Fibroblast of lung (primary cell): ENCODE measurements at regions not wholly inside any gene's neighbourhood (a gene's known extent, or its start where the extent isn't known, plus 50 kb on each side); places are given as distances from the start of the nearest gene placed in this dataset.

Experiments
- DNase-seq, 2 donors: peaks; one replicate each; pipeline versions ENCODE4 v3.0.0 to v3.0.0-alpha.2; 2010; ENCODE audit warnings: low read depth in 2 of 2
- H2AFZ ChIP-seq: 2 replicates; pipeline ENCODE4 v1.5.1; 2012; ENCODE audit warnings: low read length, control low read depth, inconsistent platforms
- H3K27ac ChIP-seq: 2 replicates; pipeline ENCODE4 v1.5.1; 2011; ENCODE audit warnings: low read length, control low read depth; ENCODE audit not compliant: insufficient read depth
- H3K27me3 ChIP-seq: 2 replicates; pipeline ENCODE4 v1.5.1; 2011; ENCODE audit warnings: mild to moderate bottlenecking, low read length; ENCODE audit not compliant: control insufficient read depth, insufficient read depth
- H3K36me3 ChIP-seq: 2 replicates; pipeline ENCODE4 v1.5.1; 2011; ENCODE audit warnings: low read length; ENCODE audit not compliant: control insufficient read depth, insufficient read depth
- H3K4me1 ChIP-seq: 2 replicates; pipeline ENCODE4 v1.5.1; 2011; ENCODE audit warnings: low read length; ENCODE audit not compliant: control insufficient read depth, insufficient read depth; ENCODE audit errors: extremely low read depth
- H3K4me2 ChIP-seq: 2 replicates; pipeline ENCODE4 v1.5.1; 2011; ENCODE audit warnings: low read length, control low read depth; ENCODE audit not compliant: insufficient read depth; ENCODE audit errors: extremely low read depth
- H3K4me3 ChIP-seq, 4 experiments: fragments of 200-600 bp in 1 of 4; sonication (generic) in 1 of 4; replicated peaks in 1 of 4; 2 replicates each; pipeline ENCODE4 v1.5.1; 2011 to 2016; ENCODE audit warnings: low read length in 4 of 4, low read depth in 3 of 4, mild to moderate bottlenecking in 3 of 4, control low read depth in 2 of 4, inconsistent platforms in 1 of 4, mixed read lengths in 1 of 4; ENCODE audit not compliant: insufficient read depth in 1 of 4; ENCODE audit errors: control extremely low read depth in 1 of 4
- H3K79me2 ChIP-seq: 2 replicates; pipeline ENCODE4 v1.5.1; 2012; ENCODE audit warnings: mild to moderate bottlenecking, low read length, inconsistent platforms; ENCODE audit not compliant: control insufficient read depth, insufficient read depth
- H3K9ac ChIP-seq: 2 replicates; pipeline ENCODE4 v1.5.1; 2011; ENCODE audit warnings: mild to moderate bottlenecking, low read length, control low read depth; ENCODE audit not compliant: insufficient read depth
- H3K9me3 ChIP-seq: 2 replicates; pipeline ENCODE4 v1.5.1; 2012; ENCODE audit warnings: low read depth, low read length; ENCODE audit not compliant: control insufficient read depth, insufficient read depth
- H4K20me1 ChIP-seq: 2 replicates; pipeline ENCODE4 v1.5.1; 2011; ENCODE audit warnings: low read length; ENCODE audit not compliant: control insufficient read depth, insufficient read depth; ENCODE audit errors: extremely low read depth
- EZH2 ChIP-seq: IDR thresholded peaks from 2 replicates; pipeline ENCODE4 v1.5.1; 2012; ENCODE audit warnings: low read length, control low read depth, mild to moderate bottlenecking; ENCODE audit errors: missing control alignments
- TF ChIP-seq, protein P1 (sequence below), 2 donors: IDR thresholded peaks in 1 of 2; conservative IDR thresholded peaks in 1 of 2; 1 replicate in 1 of 2; 2 replicates in 1 of 2; pipeline ENCODE4 v1.5.1; 2011 to 2012; ENCODE audit warnings: low read length in 2 of 2, control low read depth in 1 of 2, inconsistent platforms in 1 of 2, low read depth in 1 of 2, mild to moderate bottlenecking in 1 of 2

- Histone ChIP-seq H3K9ac (no peak overlapping the region), H3K36me3 (no peaks in the 10 kb centered on the region), H3K27me3 (no peaks in the 10 kb centered on the region)
Observed at GRCh38 chr7:46115410-46115809, 194.3 kb upstream of the IGFBP3 start.

DNA sequence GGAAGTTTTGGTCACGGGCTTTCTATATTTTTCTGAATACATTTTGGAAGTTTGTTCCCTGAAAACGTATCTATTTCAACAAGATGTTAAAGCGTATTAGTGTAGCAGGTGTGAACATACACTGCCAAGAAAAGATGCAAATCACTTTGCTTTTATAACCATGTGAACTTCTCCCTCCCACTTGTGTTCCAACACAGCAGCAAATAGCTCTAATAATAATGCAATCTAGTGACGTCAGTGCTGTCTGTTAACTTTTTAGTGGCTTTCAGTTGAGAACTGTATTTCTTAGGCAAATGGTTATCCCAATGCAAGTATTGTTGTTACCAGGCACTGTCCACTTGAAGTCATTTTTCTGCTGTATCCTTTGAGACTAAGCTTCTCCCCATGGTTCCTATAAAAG, 188.4 kb upstream of the IGFBP3 start:
- no peaks in the 10 kb centered on the region for H3K4me1 ChIP-seq
- no peak overlapping the region for H3K9ac ChIP-seq
- no peak for TF ChIP-seq EZH2
- TF ChIP-seq, protein P1, sequence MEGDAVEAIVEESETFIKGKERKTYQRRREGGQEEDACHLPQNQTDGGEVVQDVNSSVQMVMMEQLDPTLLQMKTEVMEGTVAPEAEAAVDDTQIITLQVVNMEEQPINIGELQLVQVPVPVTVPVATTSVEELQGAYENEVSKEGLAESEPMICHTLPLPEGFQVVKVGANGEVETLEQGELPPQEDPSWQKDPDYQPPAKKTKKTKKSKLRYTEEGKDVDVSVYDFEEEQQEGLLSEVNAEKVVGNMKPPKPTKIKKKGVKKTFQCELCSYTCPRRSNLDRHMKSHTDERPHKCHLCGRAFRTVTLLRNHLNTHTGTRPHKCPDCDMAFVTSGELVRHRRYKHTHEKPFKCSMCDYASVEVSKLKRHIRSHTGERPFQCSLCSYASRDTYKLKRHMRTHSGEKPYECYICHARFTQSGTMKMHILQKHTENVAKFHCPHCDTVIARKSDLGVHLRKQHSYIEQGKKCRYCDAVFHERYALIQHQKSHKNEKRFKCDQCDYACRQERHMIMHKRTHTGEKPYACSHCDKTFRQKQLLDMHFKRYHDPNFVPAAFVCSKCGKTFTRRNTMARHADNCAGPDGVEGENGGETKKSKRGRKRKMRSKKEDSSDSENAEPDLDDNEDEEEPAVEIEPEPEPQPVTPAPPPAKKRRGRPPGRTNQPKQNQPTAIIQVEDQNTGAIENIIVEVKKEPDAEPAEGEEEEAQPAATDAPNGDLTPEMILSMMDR (conservative IDR thresholded peaks at IDR 0.05 in 1 of 2, IDR thresholded peaks at IDR 0.05 in 1 of 2; ENCODE audit: low read depth in 1 of 2, low read length in 2 of 2) = no peak
- no peak for DNase-seq
- no peak overlapping the region for H2AFZ ChIP-seq
- H3K4me3 ChIP-seq = no peak overlapping the region
- H3K27me3 ChIP-seq = no peaks in the 10 kb centered on the region
- H4K20me1 ChIP-seq = no peaks in the 10 kb centered on the region
- no peaks in the 10 kb centered on the region for H3K79me2 ChIP-seq
- no peaks in the 10 kb centered on the region for H3K36me3 ChIP-seq
- no peak overlapping the region for H3K4me2 ChIP-seq
- no peaks in the 10 kb centered on the region for H3K9me3 ChIP-seq
- H3K27ac ChIP-seq = no peak overlapping the region

More at GRCh38 chr7:46115410-46115809, 194.3 kb upstream of the IGFBP3 start:
- Histone ChIP-seq H2AFZ (no peak overlapping the region), H3K27ac (no peak overlapping the region), H3K4me3 (no peak overlapping the region), H4K20me1 (no peaks in the 10 kb centered on the region), H3K4me1 (no peaks in the 10 kb centered on the region), H3K79me2 (no peaks in the 10 kb centered on the region), H3K9me3 (no peaks in the 10 kb centered on the region), H3K4me2 (no peak overlapping the region)
- TF ChIP-seq, protein P1 (conservative IDR thresholded peaks at IDR 0.05 in 1 of 2, IDR thresholded peaks at IDR 0.05 in 1 of 2; ENCODE audit: low read depth in 1 of 2, low read length in 2 of 2) = no peak
- TF ChIP-seq EZH2 = no peak
- peak in 1 of 2 donors; percentile 9 for DNase-seq

GRCh38 chr7:46108272-46108671, 187.2 kb upstream of the IGFBP3 start:
- Histone ChIP-seq H2AFZ (no peak overlapping the region), H3K27me3 (no peaks in the 10 kb centered on the region), H3K4me2 (no peak overlapping the region), H3K4me3 (no peak overlapping the region), H3K79me2 (no peaks in the 10 kb centered on the region), H3K27ac (no peak overlapping the region), H3K36me3 (no peaks in the 10 kb centered on the region), H4K20me1 (no peaks in the 10 kb centered on the region), H3K9me3 (no peaks in the 10 kb centered on the region), H3K4me1 (no peaks in the 10 kb centered on the region), H3K9ac (no peak overlapping the region)
- TF ChIP-seq EZH2 = no peak
- DNase-seq = no peak
